ENCODE measurements at regions not wholly inside any gene's neighbourhood (a gene's known extent, or its start where the extent isn't known, plus 50 kb on each side); places are given as distances from the start of the nearest gene placed in this dataset.
"Not testable (repeated sequence)": the region's sequence is repeated elsewhere in the genome, so short reads cannot be mapped to it uniquely, and the experiment has no call there.

GRCh38 chr15:84395384-84395783, 159.8 kb downstream of the GOLGA6L4 start:
- H3K27me3 Mint-ChIP-seq; H3K4me3 Mint-ChIP-seq; CTCF ChIA-PET; DNase-seq; intact Hi-C loops (cut with micrococcal nuclease); H3K4me1 Mint-ChIP-seq (ENCODE audit: low read depth); H3K36me3 Mint-ChIP-seq (ENCODE audit: low read depth); POLR2A ChIA-PET; H3K9me3 Mint-ChIP-seq; ATAC-seq; H3K27ac Mint-ChIP-seq: not testable (repeated sequence)

GRCh38 chr15:84395881-84396280, 160.3 kb downstream of the GOLGA6L4 start:
- intact Hi-C loops (cut with micrococcal nuclease); POLR2A ChIA-PET; ATAC-seq: not testable (repeated sequence)

GRCh38 chr15:84397066-84397465, 161.5 kb downstream of the GOLGA6L4 start:
- POLR2A ChIA-PET; H3K27ac Mint-ChIP-seq; CTCF ChIA-PET; H3K4me1 Mint-ChIP-seq (ENCODE audit: low read depth); H3K27me3 Mint-ChIP-seq; H3K4me3 Mint-ChIP-seq; DNase-seq; ATAC-seq; intact Hi-C loops (cut with micrococcal nuclease); H3K36me3 Mint-ChIP-seq (ENCODE audit: low read depth); H3K9me3 Mint-ChIP-seq: not testable (repeated sequence)

More at GRCh38 chr15:84395881-84396280, 160.3 kb downstream of the GOLGA6L4 start:
- H3K4me1 Mint-ChIP-seq (ENCODE audit: low read depth); DNase-seq; H3K27ac Mint-ChIP-seq; H3K27me3 Mint-ChIP-seq; H3K36me3 Mint-ChIP-seq (ENCODE audit: low read depth); H3K9me3 Mint-ChIP-seq; CTCF ChIA-PET; H3K4me3 Mint-ChIP-seq: not testable (repeated sequence)

DNA sequence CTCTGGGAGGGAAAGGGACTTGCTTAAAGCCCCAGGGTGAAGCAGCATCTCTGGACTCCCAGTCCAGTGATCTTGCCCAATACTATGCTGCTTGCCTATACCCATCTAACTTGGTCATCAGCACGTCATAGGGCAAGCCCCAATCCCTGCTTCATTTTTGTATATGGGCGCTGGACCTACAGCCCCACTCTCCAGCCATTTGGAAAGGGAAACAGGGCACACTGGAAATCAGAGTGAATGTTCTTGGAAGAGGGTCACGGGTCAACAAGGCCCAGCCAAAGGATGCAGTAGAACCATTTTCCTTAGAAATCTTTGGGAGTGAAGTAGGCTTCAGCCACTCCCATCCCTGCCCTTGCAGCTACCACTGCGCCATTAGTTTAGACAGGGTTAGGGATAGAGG, 162.5 kb downstream of the GOLGA6L4 start:
- CTCF ChIA-PET; H3K27ac Mint-ChIP-seq; DNase-seq; H3K4me1 Mint-ChIP-seq (ENCODE audit: low read depth); H3K36me3 Mint-ChIP-seq (ENCODE audit: low read depth); ATAC-seq; intact Hi-C loops (cut with micrococcal nuclease); H3K27me3 Mint-ChIP-seq; H3K9me3 Mint-ChIP-seq; POLR2A ChIA-PET; H3K4me3 Mint-ChIP-seq: not testable (repeated sequence)

DNA sequence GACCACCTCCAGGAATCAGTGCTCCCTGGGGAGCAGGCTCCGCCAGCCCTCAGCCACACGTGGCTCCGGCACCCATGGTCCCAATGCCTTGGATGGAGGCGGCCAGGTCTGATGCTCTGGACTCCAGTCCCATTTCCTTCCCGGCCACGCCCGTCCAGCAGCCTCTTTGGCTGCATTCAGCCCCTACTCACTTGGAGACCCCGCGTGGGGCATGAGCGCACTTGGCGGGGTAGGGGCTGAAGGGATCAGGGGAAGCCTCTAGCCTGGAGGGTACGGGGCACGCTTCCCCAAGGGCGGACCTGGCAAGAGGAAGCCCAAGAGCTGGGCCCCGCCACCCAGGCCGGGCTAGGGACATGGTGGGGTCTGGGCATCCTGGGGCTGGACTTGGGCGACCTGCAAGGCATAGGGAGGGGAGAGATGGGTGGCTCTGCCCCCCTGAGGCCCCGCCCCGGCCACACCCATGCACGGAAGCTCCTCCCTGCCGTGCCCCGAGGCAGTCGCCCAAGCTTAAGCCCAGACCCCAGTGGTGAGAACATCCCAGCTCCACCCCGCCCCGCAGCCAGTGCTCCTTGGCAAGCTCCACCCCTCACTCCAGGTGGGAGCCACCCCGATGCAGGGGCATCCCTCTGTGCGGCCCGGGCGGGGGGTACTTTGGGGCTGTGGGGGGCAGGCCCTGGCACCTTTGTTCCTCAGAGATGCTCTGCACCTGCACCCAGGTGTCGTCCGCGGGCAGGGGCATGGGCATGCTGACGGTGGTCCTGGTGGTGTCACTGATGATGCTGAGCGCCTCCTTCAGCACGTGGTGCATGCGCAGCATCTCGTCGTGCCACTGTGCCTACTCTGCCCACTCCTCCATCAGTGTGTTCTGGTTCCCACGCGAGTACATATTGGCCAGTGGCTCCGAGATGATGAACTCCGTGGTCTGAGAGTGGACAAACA, 163.5 kb downstream of the GOLGA6L4 start:
- H3K4me3 Mint-ChIP-seq: no peak overlapping the region
- ATAC-seq (no peak), DNase-seq (no peak)
- CTCF ChIA-PET: no interaction called here
- peaks cover under 1% of the 10 kb centered on the region for H3K27me3 Mint-ChIP-seq
- TF ChIP-seq CTCF (IDR thresholded peaks at IDR 0.05): no peak
- POLR2A ChIA-PET: no interaction called here
- no peak overlapping the region for H3K27ac Mint-ChIP-seq
- no peaks in the 10 kb centered on the region for H3K36me3 Mint-ChIP-seq (ENCODE audit: low read depth)
- intact Hi-C loops (cut with micrococcal nuclease): no loop called here
- no peaks in the 10 kb centered on the region for H3K9me3 Mint-ChIP-seq
- no peaks in the 10 kb centered on the region for H3K4me1 Mint-ChIP-seq (ENCODE audit: low read depth)

GRCh38 chr15:84400017-84400740, 164.6 kb downstream of the GOLGA6L4 start:
- POLR2A ChIA-PET: no interaction called here
- no peak for ATAC-seq
- Mint-ChIP-seq H3K4me3 (no peak overlapping the region), H3K4me1 (ENCODE audit: low read depth) (no peaks in the 10 kb centered on the region), H3K9me3 (no peaks in the 10 kb centered on the region), H3K27me3 (no peaks in the 10 kb centered on the region), H3K36me3 (ENCODE audit: low read depth) (no peaks in the 10 kb centered on the region), H3K27ac (no peak overlapping the region)
- intact Hi-C loops (cut with micrococcal nuclease): no loop called here
- no peak for TF ChIP-seq CTCF (IDR thresholded peaks at IDR 0.05)
- DNase-seq: no peak
- CTCF ChIA-PET: no interaction called here

GRCh38 chr15:84400820-84401219, 165.2 kb downstream of the GOLGA6L4 start:
- CTCF ChIA-PET: no interaction called here
- intact Hi-C loops (cut with micrococcal nuclease): no loop called here

DNA sequence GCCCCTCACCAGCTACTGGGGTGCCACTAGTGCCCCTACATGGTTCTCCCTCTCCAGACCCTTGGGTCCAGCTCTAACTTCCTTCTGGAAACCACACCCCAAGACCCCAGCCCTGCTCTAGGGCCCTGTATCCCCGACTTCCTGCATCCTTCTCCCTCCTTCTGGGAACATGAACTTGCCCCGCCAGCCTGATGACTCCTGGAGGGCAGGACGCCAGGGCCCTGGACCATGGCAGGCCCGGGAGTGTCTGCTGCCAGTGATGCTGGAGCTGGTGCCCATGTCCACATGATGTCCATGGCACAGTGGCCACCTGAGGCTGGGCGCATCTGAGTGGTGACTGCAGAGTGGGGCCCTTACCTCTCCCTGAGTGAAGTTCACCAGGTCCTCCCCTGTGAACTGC, 165.9 kb downstream of the GOLGA6L4 start:
- CTCF ChIA-PET; DNase-seq; H3K36me3 Mint-ChIP-seq (ENCODE audit: low read depth); H3K27me3 Mint-ChIP-seq; ATAC-seq; H3K4me3 Mint-ChIP-seq; POLR2A ChIA-PET; H3K4me1 Mint-ChIP-seq (ENCODE audit: low read depth); intact Hi-C loops (cut with micrococcal nuclease); H3K27ac Mint-ChIP-seq; H3K9me3 Mint-ChIP-seq: not testable (repeated sequence)

More at GRCh38 chr15:84400820-84401219, 165.2 kb downstream of the GOLGA6L4 start:
- H3K4me1 Mint-ChIP-seq (ENCODE audit: low read depth): no peaks in the 10 kb centered on the region
- H3K36me3 Mint-ChIP-seq (ENCODE audit: low read depth): no peaks in the 10 kb centered on the region
- POLR2A ChIA-PET: no interaction called here
- H3K9me3 Mint-ChIP-seq: no peaks in the 10 kb centered on the region
- no peak for TF ChIP-seq CTCF (IDR thresholded peaks at IDR 0.05)
- H3K27me3 Mint-ChIP-seq: no peaks in the 10 kb centered on the region
- no peak overlapping the region for H3K4me3 Mint-ChIP-seq
- no peak for ATAC-seq
- H3K27ac Mint-ChIP-seq: no peak overlapping the region
- DNase-seq: no peak

Measured in activated CD8-positive, alpha-beta T cell treated with anti-CD3 and anti-CD28 coated beads for 36 hours (primary cell).